HCT116 (cell line): ENCODE measurements at regions not wholly inside any gene's neighbourhood (a gene's known extent, or its start where the extent isn't known, plus 50 kb on each side); places are given as distances from the start of the nearest gene placed in this dataset.

ENCODE experiments used
- EZH2 ChIP-seq: fragments of 200-600 bp; sonication (generic); IDR thresholded peaks from 2 replicates; pipeline ENCODE4 v1.6.1; 2017; ENCODE audit warnings: antibody characterized with exemption, mixed run types
- EZH2phosphoT487 ChIP-seq: fragments of 200-600 bp; IDR thresholded peaks from 2 replicates; pipeline ENCODE4 v1.6.1; 2018; ENCODE audit warnings: antibody characterized with exemption, borderline replicate concordance
- FOSL1 ChIP-seq: IDR thresholded peaks from 2 replicates; pipeline ENCODE4 v1.6.1; 2012; ENCODE audit warnings: low read depth
- POLR2A ChIP-seq: IDR thresholded peaks from 2 replicates; pipeline ENCODE4 v1.7.0; 2011; ENCODE audit warnings: borderline replicate concordance; ENCODE audit not compliant: insufficient read depth, insufficient read length; ENCODE audit errors: extremely low read depth
- RAD21 ChIP-seq: IDR thresholded peaks from 2 replicates; pipeline ENCODE4 v1.6.1; 2012; ENCODE audit warnings: low read depth, mild to moderate bottlenecking
- SP1 ChIP-seq: IDR thresholded peaks from 2 replicates; pipeline ENCODE4 v1.6.1; 2012; ENCODE audit warnings: low read depth
- YY1 ChIP-seq: IDR thresholded peaks from 2 replicates; pipeline ENCODE4 v1.6.1; 2011; ENCODE audit warnings: low read length, low read depth, moderate library complexity, mild to moderate bottlenecking; ENCODE audit not compliant: insufficient replicate concordance; ENCODE audit errors: extremely low read depth
- ZNF274 ChIP-seq: fragments of 200-500 bp; sonication (Bioruptor generic); IDR thresholded peaks from 2 replicates; pipeline ENCODE4 v1.6.1; 2014; ENCODE audit warnings: mild to moderate bottlenecking, low read depth, low read length, inconsistent platforms
- TF ChIP-seq, protein P1 (sequence below), 3 experiments: fragments of 200-600 bp in 1 of 3; sonication (generic) in 1 of 3; IDR thresholded peaks in 2 of 3; conservative IDR thresholded peaks in 1 of 3; 2 replicates each; pipeline ENCODE4 v1.5.1; 2012 to 2017; ENCODE audit warnings: low read depth in 2 of 3, low read length in 2 of 3, antibody characterized with exemption in 1 of 3, borderline replicate concordance in 1 of 3, control low read depth in 1 of 3, mild to moderate bottlenecking in 1 of 3, mixed read lengths in 1 of 3, mixed run types in 1 of 3, moderate library complexity in 1 of 3; ENCODE audit not compliant: insufficient read depth in 1 of 3
- TF ChIP-seq, protein P2 (sequence below): IDR thresholded peaks from 2 replicates; pipeline ENCODE4 v1.6.1; 2012
- TF ChIP-seq, protein P3 (sequence below): IDR thresholded peaks from 2 replicates; pipeline ENCODE4 v1.6.1; 2012
- TF ChIP-seq, protein P4 (sequence below): IDR thresholded peaks from 2 replicates; pipeline ENCODE4 v1.6.1; 2012; ENCODE audit warnings: low read depth

DNA sequence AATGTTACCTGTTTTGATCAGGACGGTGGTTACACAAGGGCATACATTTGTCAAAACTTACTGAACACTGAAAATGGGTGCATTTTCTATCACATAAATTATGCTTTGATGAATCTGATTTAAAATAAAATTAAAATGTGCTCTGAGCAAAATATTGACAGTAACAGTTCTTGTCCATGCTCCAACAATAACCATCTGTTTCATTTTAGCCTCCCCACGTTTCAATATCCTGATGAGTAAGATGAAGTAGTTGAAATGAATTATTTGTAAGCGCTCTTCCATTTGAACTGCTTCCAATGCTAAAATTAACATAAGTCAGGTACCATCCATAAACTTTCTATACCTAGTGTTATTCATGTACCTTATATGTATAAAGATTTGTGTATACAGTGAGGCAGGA is 365.4 kb downstream of the LTN1 start:
- TF ChIP-seq, protein P1, sequence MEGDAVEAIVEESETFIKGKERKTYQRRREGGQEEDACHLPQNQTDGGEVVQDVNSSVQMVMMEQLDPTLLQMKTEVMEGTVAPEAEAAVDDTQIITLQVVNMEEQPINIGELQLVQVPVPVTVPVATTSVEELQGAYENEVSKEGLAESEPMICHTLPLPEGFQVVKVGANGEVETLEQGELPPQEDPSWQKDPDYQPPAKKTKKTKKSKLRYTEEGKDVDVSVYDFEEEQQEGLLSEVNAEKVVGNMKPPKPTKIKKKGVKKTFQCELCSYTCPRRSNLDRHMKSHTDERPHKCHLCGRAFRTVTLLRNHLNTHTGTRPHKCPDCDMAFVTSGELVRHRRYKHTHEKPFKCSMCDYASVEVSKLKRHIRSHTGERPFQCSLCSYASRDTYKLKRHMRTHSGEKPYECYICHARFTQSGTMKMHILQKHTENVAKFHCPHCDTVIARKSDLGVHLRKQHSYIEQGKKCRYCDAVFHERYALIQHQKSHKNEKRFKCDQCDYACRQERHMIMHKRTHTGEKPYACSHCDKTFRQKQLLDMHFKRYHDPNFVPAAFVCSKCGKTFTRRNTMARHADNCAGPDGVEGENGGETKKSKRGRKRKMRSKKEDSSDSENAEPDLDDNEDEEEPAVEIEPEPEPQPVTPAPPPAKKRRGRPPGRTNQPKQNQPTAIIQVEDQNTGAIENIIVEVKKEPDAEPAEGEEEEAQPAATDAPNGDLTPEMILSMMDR (IDR thresholded peaks at IDR 0.05 in 2 of 3, conservative IDR thresholded peaks at IDR 0.05 in 1 of 3; ENCODE audit: borderline replicate concordance in 1 of 3, insufficient read depth in 1 of 3, low read depth in 2 of 3, low read length in 2 of 3), result no peak
- TF ChIP-seq EZH2phosphoT487 (no peak), FOSL1 (no peak), RAD21 (no peak), SP1 (no peak), EZH2 (no peak), ZNF274 (no peak), YY1 (no peak), POLR2A (no peak)
- TF ChIP-seq, protein P2, sequence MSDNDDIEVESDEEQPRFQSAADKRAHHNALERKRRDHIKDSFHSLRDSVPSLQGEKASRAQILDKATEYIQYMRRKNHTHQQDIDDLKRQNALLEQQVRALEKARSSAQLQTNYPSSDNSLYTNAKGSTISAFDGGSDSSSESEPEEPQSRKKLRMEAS, result no peak
- TF ChIP-seq, protein P3, sequence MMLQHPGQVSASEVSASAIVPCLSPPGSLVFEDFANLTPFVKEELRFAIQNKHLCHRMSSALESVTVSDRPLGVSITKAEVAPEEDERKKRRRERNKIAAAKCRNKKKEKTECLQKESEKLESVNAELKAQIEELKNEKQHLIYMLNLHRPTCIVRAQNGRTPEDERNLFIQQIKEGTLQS, result no peak
- TF ChIP-seq, protein P4, sequence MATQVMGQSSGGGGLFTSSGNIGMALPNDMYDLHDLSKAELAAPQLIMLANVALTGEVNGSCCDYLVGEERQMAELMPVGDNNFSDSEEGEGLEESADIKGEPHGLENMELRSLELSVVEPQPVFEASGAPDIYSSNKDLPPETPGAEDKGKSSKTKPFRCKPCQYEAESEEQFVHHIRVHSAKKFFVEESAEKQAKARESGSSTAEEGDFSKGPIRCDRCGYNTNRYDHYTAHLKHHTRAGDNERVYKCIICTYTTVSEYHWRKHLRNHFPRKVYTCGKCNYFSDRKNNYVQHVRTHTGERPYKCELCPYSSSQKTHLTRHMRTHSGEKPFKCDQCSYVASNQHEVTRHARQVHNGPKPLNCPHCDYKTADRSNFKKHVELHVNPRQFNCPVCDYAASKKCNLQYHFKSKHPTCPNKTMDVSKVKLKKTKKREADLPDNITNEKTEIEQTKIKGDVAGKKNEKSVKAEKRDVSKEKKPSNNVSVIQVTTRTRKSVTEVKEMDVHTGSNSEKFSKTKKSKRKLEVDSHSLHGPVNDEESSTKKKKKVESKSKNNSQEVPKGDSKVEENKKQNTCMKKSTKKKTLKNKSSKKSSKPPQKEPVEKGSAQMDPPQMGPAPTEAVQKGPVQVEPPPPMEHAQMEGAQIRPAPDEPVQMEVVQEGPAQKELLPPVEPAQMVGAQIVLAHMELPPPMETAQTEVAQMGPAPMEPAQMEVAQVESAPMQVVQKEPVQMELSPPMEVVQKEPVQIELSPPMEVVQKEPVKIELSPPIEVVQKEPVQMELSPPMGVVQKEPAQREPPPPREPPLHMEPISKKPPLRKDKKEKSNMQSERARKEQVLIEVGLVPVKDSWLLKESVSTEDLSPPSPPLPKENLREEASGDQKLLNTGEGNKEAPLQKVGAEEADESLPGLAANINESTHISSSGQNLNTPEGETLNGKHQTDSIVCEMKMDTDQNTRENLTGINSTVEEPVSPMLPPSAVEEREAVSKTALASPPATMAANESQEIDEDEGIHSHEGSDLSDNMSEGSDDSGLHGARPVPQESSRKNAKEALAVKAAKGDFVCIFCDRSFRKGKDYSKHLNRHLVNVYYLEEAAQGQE, result no peak
